ENCODE measurements at regions not wholly inside any gene's neighbourhood (a gene's known extent, or its start where the extent isn't known, plus 50 kb on each side); places are given as distances from the start of the nearest gene placed in this dataset.

DNA sequence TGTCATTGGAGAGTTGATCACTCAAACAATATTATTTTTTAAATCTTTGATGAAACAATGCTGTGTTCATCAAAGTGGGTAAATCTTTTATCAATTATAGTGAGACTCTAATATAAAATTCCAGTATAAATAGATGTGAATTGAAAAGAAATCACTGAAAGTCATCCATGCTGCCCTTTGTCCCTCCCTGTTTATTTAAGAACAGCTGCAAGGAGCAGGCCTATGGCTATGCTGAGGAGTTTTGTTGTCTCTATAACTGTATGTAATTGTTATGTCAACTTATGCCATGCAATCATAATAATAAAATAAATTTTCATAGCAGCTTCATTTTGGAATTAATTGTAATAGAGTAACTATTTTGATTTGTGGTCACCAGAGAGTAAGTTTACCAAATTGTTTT lies 1272.4 kb upstream of the ADGRL4 start:
- TF ChIP-seq CTCF (IDR thresholded peaks at IDR 0.05): no peak
- no peak for TF ChIP-seq POLR2A (IDR thresholded peaks at IDR 0.05)
